ENCODE measurements at regions not wholly inside any gene's neighbourhood (a gene's known extent, or its start where the extent isn't known, plus 50 kb on each side); places are given as distances from the start of the nearest gene placed in this dataset.

- TF ChIP-seq GLIS3 (CRISPR knock-in tag; IDR thresholded peaks at IDR 0.05) (no peak), BACH2 (CRISPR knock-in tag; IDR thresholded peaks at IDR 0.05; ENCODE audit: borderline replicate concordance) (no peak), ZFP3 (CRISPR knock-in tag; IDR thresholded peaks at IDR 0.05) (no peak), POU6F1 (CRISPR knock-in tag; IDR thresholded peaks at IDR 0.05; ENCODE audit: borderline replicate concordance, low read depth) (no peak), PPARA (CRISPR knock-in tag; IDR thresholded peaks at IDR 0.05; ENCODE audit: borderline replicate concordance) (no peak), OSR1 (CRISPR knock-in tag; IDR thresholded peaks at IDR 0.05) (no peak)
These were observed 174.5 kb upstream of the MGAT5 start for GRCh38 chr2:134079373-134079772.

Data from SK-N-SH treated with all-trans-retinoic acid at 6 μM for 48 hours (cell line).